Endothelial cell of umbilical vein (primary cell): ENCODE measurements at regions not wholly inside any gene's neighbourhood (a gene's known extent, or its start where the extent isn't known, plus 50 kb on each side); places are given as distances from the start of the nearest gene placed in this dataset.

Experiments used
- BruUV-seq: library from RNA; stranded (reverse); fragments of 400-500 nt; replicated peaks from 2 replicates; lab custom pipeline; 2021; lab: Mats Ljungman, UMichigan
- CTCF ChIA-PET: fragments of 300-600, 350-600 bp; sonication (Branson Sonifier 250); formaldehyde crosslinking; loops from one replicate; lab custom pipeline; 2021; ENCODE audit warnings: antibody characterized with exemption, inconsistent platforms; lab: Charles Lee
- POLR2A ChIA-PET: fragments of 300-600, 350-600 bp; sonication (Branson Sonifier 250); formaldehyde crosslinking; loops from one replicate; lab custom pipeline; 2021; ENCODE audit warnings: antibody characterized with exemption, inconsistent platforms; lab: Charles Lee
- DNase-seq: peaks from one replicate; pipeline ENCODE4 v3.0.0-alpha.2; 2011; ENCODE audit warnings: low read depth, low spot score
- FAIRE-seq: peaks from 2 replicates; lab custom pipeline; 2011; peaks lifted over from hg19 to GRCh38; lab: Jason Lieb, UNC
- H2AFZ ChIP-seq: 2 replicates; pipeline ENCODE4 v1.6.0; 2012; ENCODE audit warnings: low read depth, low read length, control low read depth, inconsistent platforms
- H3K27ac ChIP-seq: 2 replicates; pipeline ENCODE4 v1.5.1; 2011; ENCODE audit warnings: low read depth, mild to moderate bottlenecking, control low read depth, low read length, moderate library complexity; ENCODE audit not compliant: insufficient read depth
- H3K27me3 ChIP-seq, 2 experiments: 2 replicates each; pipeline versions ENCODE4 v1.6.0 to v1.6.1; 2011; ENCODE audit warnings: low read length in 2 of 2, mixed read lengths in 1 of 2; ENCODE audit not compliant: control insufficient read depth in 2 of 2, insufficient read depth in 2 of 2
- H3K36me3 ChIP-seq, 2 experiments: 2 replicates in 1 of 2; 3 replicates in 1 of 2; pipeline ENCODE4 v1.5.1; 2011; ENCODE audit warnings: low read length in 2 of 2, mild to moderate bottlenecking in 1 of 2, moderate library complexity in 1 of 2; ENCODE audit not compliant: control insufficient read depth in 2 of 2, insufficient read depth in 2 of 2; ENCODE audit errors: extremely low read depth in 1 of 2
- H3K4me1 ChIP-seq: 3 replicates; pipeline ENCODE4 v1.5.1; 2011; ENCODE audit warnings: mild to moderate bottlenecking, low read length; ENCODE audit not compliant: control insufficient read depth, insufficient read depth; ENCODE audit errors: extremely low read depth
- H3K4me2 ChIP-seq: 2 replicates; pipeline ENCODE4 v1.6.1; 2011; ENCODE audit warnings: low read length, control low read depth, mixed read lengths; ENCODE audit not compliant: insufficient read depth
- H3K4me3 ChIP-seq, 3 experiments: fragments of 200-600 bp in 1 of 3; sonication (generic), shearing (Covaris generic) in 1 of 3; replicated peaks in 1 of 3; 2 replicates each; pipeline ENCODE4 v1.5.1; 2011 to 2016; ENCODE audit warnings: control low read depth in 3 of 3, low read length in 3 of 3, mild to moderate bottlenecking in 2 of 3, inconsistent platforms in 1 of 3, low read depth in 1 of 3, moderate library complexity in 1 of 3; ENCODE audit not compliant: insufficient read depth in 1 of 3
- H3K79me2 ChIP-seq: 2 replicates; pipeline ENCODE4 v1.6.0; 2012; ENCODE audit warnings: low read length, inconsistent platforms; ENCODE audit not compliant: control insufficient read depth, insufficient read depth
- H3K9ac ChIP-seq: replicated peaks from 2 replicates; pipeline ENCODE3; 2011; ENCODE audit warnings: low read length, control low read depth; ENCODE audit not compliant: insufficient read depth; ENCODE audit errors: extremely low read depth
- H3K9me1 ChIP-seq: replicated peaks from 3 replicates; pipeline ENCODE4 v1.6.0; 2011; ENCODE audit warnings: mild to moderate bottlenecking, low read length; ENCODE audit not compliant: control insufficient read depth, insufficient read depth; ENCODE audit errors: extremely low read depth
- H3K9me3 ChIP-seq: replicated peaks from 2 replicates; pipeline ENCODE4 v1.5.1; 2012; ENCODE audit warnings: low read length, inconsistent platforms; ENCODE audit not compliant: control insufficient read depth, insufficient read depth
- H4K20me1 ChIP-seq: replicated peaks from 2 replicates; pipeline ENCODE3; 2011; ENCODE audit warnings: mild to moderate bottlenecking, low read length; ENCODE audit not compliant: control insufficient read depth, insufficient read depth; ENCODE audit errors: extremely low read depth
- CTCF ChIP-seq, 2 donors: IDR thresholded peaks; 1 replicate in 1 of 2; 2 replicates in 1 of 2; pipeline ENCODE4 v1.5.1; 2011; ENCODE audit warnings: low read length in 2 of 2, mild to moderate bottlenecking in 2 of 2, moderate library complexity in 2 of 2, control low read depth in 1 of 2, inconsistent platforms in 1 of 2, low read depth in 1 of 2; ENCODE audit not compliant: insufficient read depth in 1 of 2; ENCODE audit errors: extremely low read depth in 1 of 2
- EZH2 ChIP-seq: IDR thresholded peaks from 2 replicates; pipeline ENCODE4 v1.6.1; 2012; ENCODE audit warnings: borderline replicate concordance, low read depth, mild to moderate bottlenecking, moderate library complexity, low read length, inconsistent platforms; ENCODE audit not compliant: severe bottlenecking
- FOS ChIP-seq: IDR thresholded peaks from 2 replicates; pipeline ENCODE4 v1.6.1; 2011; ENCODE audit warnings: mild to moderate bottlenecking, low read length, moderate library complexity, borderline replicate concordance; ENCODE audit not compliant: insufficient read depth
- GATA2 ChIP-seq: IDR thresholded peaks from 2 replicates; pipeline ENCODE4 v1.7.0; 2011; ENCODE audit warnings: low read depth, mild to moderate bottlenecking, moderate library complexity, mixed read lengths, low read length; ENCODE audit not compliant: insufficient read length, insufficient read depth
- JUN ChIP-seq: IDR thresholded peaks from 2 replicates; pipeline ENCODE4 v1.6.1; 2011; ENCODE audit warnings: borderline replicate concordance, low read depth; ENCODE audit not compliant: insufficient read length, insufficient read depth
- MYC ChIP-seq: IDR thresholded peaks from one replicate; pipeline ENCODE4 v1.6.1; 2011; ENCODE audit warnings: mild to moderate bottlenecking, low read depth, low read length
- POLR2A ChIP-seq: IDR thresholded peaks from 2 replicates; pipeline ENCODE4 v1.6.1; 2012; ENCODE audit warnings: low read depth, mild to moderate bottlenecking, control low read depth, low read length
- POLR2AphosphoS5 ChIP-seq: IDR thresholded peaks from 2 replicates; pipeline ENCODE4 v1.6.1; 2012; ENCODE audit warnings: low read depth, mild to moderate bottlenecking, control low read depth, low read length, moderate library complexity; ENCODE audit not compliant: insufficient read depth
- dilution Hi-C: fragments of 300-500 bp; cut with MboI; formaldehyde crosslinking; loops from one replicate; pipeline ENCODE4 v1.15.0; 2019; ENCODE audit warnings: low sequenced_read_pairs; ENCODE audit not compliant: extremely low pct_ligation_motif_present
- intact Hi-C: fragments of 100-400 bp; cut with micrococcal nuclease; formaldehyde crosslinking; loops from one replicate; pipeline ENCODE4 v1.10.0; 2022
- TF ChIP-seq, protein P1 (sequence below): IDR thresholded peaks from 2 replicates; pipeline ENCODE4 v1.6.1; 2011; ENCODE audit not compliant: insufficient read depth, insufficient read length

DNA sequence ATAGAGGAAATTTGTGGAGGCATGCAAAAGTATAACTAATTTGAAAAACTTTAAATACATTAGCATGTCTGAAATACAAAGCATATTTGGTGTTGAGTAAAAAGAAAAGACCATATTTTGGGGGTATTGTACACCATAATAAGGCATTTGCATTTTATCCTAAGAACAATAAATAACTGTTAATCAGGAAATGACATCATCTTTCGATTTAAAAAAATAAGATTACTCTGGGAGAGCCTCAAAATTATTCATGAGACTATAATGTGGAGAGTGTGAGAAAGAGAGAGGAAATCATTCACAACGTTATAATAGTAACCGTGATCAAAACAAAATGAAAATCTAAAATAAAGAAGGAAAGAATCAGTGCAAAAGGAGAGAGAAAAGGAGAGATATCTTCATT lies 712.3 kb upstream of the POT1 start:
- H3K79me2 ChIP-seq, result no peaks in the 10 kb centered on the region
- TF ChIP-seq GATA2 (no peak), JUN (no peak), POLR2A (no peak), CTCF (IDR thresholded peaks at IDR 0.05; ENCODE audit: extremely low read depth in 1 of 2, insufficient read depth in 1 of 2, low read depth in 1 of 2, low read length in 2 of 2) (no peak), MYC (no peak), POLR2AphosphoS5 (no peak), FOS (no peak), EZH2 (no peak)
- TF ChIP-seq, protein P1, sequence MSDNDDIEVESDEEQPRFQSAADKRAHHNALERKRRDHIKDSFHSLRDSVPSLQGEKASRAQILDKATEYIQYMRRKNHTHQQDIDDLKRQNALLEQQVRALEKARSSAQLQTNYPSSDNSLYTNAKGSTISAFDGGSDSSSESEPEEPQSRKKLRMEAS, result no peak
- no peaks in the 10 kb centered on the region for H3K9me3 ChIP-seq
- H3K4me3 ChIP-seq, result no peak overlapping the region
- no peak overlapping the region for H3K9ac ChIP-seq
- no peaks in the 10 kb centered on the region for H3K36me3 ChIP-seq
- H3K9me1 ChIP-seq, result no peaks in the 10 kb centered on the region
- no peak overlapping the region for H2AFZ ChIP-seq
- ChIA-PET POLR2A (no interaction called here), CTCF (no interaction called here)
- no peak for DNase-seq
- no peak overlapping the region for H3K27ac ChIP-seq
- intact Hi-C loops, result no loop called here
- H3K27me3 ChIP-seq, result no peaks in the 10 kb centered on the region
- H3K4me1 ChIP-seq, result no peaks in the 10 kb centered on the region
- no peak overlapping the region for H3K4me2 ChIP-seq
- no peaks in the 10 kb centered on the region for H4K20me1 ChIP-seq
- FAIRE-seq, result no peak
- dilution Hi-C loops, result no loop called here
- no TSS peak for BruUV-seq
